ENCODE measurements at regions not wholly inside any gene's neighbourhood (a gene's known extent, or its start where the extent isn't known, plus 50 kb on each side); places are given as distances from the start of the nearest gene placed in this dataset.

DNA sequence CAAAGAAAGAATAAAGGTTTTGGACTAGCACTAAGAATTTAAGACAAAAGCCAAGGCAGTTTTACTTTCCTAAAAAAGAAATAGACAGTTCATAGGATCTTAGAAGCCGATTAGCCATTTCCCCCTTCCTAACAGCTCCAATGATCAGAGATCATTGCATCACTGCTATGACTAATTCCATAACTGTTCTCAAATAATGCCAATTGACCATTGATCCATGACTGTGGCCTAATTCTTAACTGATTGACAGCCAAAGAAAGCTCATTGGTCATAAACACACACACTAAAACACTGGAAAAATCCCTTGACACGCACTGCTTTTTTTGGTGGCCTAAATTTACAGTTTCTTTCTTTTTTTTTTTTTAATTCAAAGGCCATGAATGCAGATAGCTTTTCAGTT, 345.0 kb upstream of the ACVR2A start:
- ChIA-PET CTCF (no interaction called here), POLR2A (no interaction called here)
- no peak for DNase-seq (ENCODE audit: low read depth, low spot score)
- no peaks in the 10 kb centered on the region for H3K27me3 ChIP-seq (ENCODE audit: control insufficient read depth, insufficient read depth, low read length)
- no peak for TF ChIP-seq SIN3A (IDR thresholded peaks at IDR 0.05; ENCODE audit: borderline replicate concordance, insufficient read depth, low read depth, low read length)
- TF ChIP-seq TCF7L2 (IDR thresholded peaks at IDR 0.05; ENCODE audit: low read depth, low read length) = no peak
- TF ChIP-seq POLR2AphosphoS5 (IDR thresholded peaks at IDR 0.05; ENCODE audit: low read depth, low read length) = no peak
- TF ChIP-seq CTCF (IDR thresholded peaks at IDR 0.05) = no peak
- TF ChIP-seq REST (IDR thresholded peaks at IDR 0.05; ENCODE audit: insufficient read depth in 1 of 2, low read depth in 2 of 2, low read length in 1 of 2) = no peak
- no peak overlapping the region for H3K4me3 ChIP-seq (ENCODE audit: low read depth in 2 of 2, low read length in 2 of 2)
- no peak for ATAC-seq
- no peaks in the 10 kb centered on the region for H3K9me3 ChIP-seq (ENCODE audit: control insufficient read depth, insufficient read depth, low read depth, low read length)
- no peaks in the 10 kb centered on the region for H3K36me3 ChIP-seq (ENCODE audit: control insufficient read depth, insufficient read depth, low read length)
- intact Hi-C loops (cut with micrococcal nuclease; ENCODE audit: unreplicated experiment) (no loop called here), in situ Hi-C loops (cut with HindIII; ENCODE audit: low pct_unique_long_range_greater_than_20kb, low sequenced_read_pairs) (no loop called here)
- no TSS peak for BruUV-seq (replicated peaks)
- no peak overlapping the region for H3K27ac ChIP-seq (ENCODE audit: low read length)
- H3K4me1 ChIP-seq (ENCODE audit: control insufficient read depth, insufficient read depth, low read length) = no peaks in the 10 kb centered on the region

GRCh38 chr2:147495734-147496133, 349.1 kb upstream of the ACVR2A start:
- Histone ChIP-seq H3K27me3 (ENCODE audit: control insufficient read depth, insufficient read depth, low read length) (no peaks in the 10 kb centered on the region), H3K27ac (ENCODE audit: low read length) (no peak overlapping the region), H3K36me3 (ENCODE audit: control insufficient read depth, insufficient read depth, low read length) (no peaks in the 10 kb centered on the region), H3K9me3 (ENCODE audit: control insufficient read depth, insufficient read depth, low read depth, low read length) (no peaks in the 10 kb centered on the region), H3K4me1 (ENCODE audit: control insufficient read depth, insufficient read depth, low read length) (no peaks in the 10 kb centered on the region), H3K4me3 (ENCODE audit: low read depth in 2 of 2, low read length in 2 of 2) (no peak overlapping the region)
- CTCF ChIA-PET = no interaction called here
- BruUV-seq (replicated peaks) = no TSS peak
- intact Hi-C loops (cut with micrococcal nuclease; ENCODE audit: unreplicated experiment) = no loop called here
- no peak for TF ChIP-seq REST (IDR thresholded peaks at IDR 0.05; ENCODE audit: insufficient read depth in 1 of 2, low read depth in 2 of 2, low read length in 1 of 2)
- ATAC-seq (no peak), DNase-seq (ENCODE audit: low read depth, low spot score) (no peak)
- in situ Hi-C loops (cut with HindIII; ENCODE audit: low pct_unique_long_range_greater_than_20kb, low sequenced_read_pairs) = no loop called here
- POLR2A ChIA-PET = no interaction called here
